MM.1S (cell line): ENCODE measurements at regions not wholly inside any gene's neighbourhood (a gene's known extent, or its start where the extent isn't known, plus 50 kb on each side); places are given as distances from the start of the nearest gene placed in this dataset.

Source experiments
- DNase-seq: peaks from one replicate; pipeline ENCODE4 v3.0.0-alpha.2; 2015
- H2AFZ ChIP-seq: fragments of 300-600 bp; sonication (generic); 2 replicates; pipeline ENCODE4 v1.6.0; 2016; ENCODE audit warnings: antibody characterized with exemption, low read length
- H3F3A ChIP-seq: fragments of 300-600 bp; sonication (generic); 2 replicates; pipeline ENCODE4 v1.6.1; 2016; ENCODE audit warnings: mild to moderate bottlenecking, antibody characterized with exemption, low read length, moderate library complexity, mixed read lengths; ENCODE audit not compliant: insufficient read depth
- H3K27ac ChIP-seq: fragments of 300-600 bp; sonication (generic); 2 replicates; pipeline ENCODE4 v1.5.1; 2016; ENCODE audit warnings: mild to moderate bottlenecking, low read length
- H3K27me3 ChIP-seq: fragments of 300-600 bp; sonication (generic); replicated peaks from 2 replicates; pipeline ENCODE4 v1.6.0; 2016; ENCODE audit warnings: low read length; ENCODE audit not compliant: insufficient read depth
- H3K36me3 ChIP-seq: fragments of 300-600 bp; sonication (generic); replicated peaks from 2 replicates; pipeline ENCODE4 v1.6.1; 2016; ENCODE audit warnings: mild to moderate bottlenecking, low read length, mixed read lengths; ENCODE audit not compliant: insufficient read depth
- H3K4me1 ChIP-seq: fragments of 300-600 bp; sonication (generic); 2 replicates; pipeline ENCODE4 v1.6.1; 2016; ENCODE audit warnings: low read length, mixed read lengths
- H3K4me2 ChIP-seq: fragments of 300-600 bp; sonication (generic); 2 replicates; pipeline ENCODE4 v1.6.0; 2016; ENCODE audit warnings: low read depth, low read length
- H3K4me3 ChIP-seq: fragments of 300-600 bp; sonication (generic); 2 replicates; pipeline ENCODE4 v1.5.1; 2016; ENCODE audit warnings: low read length, mixed read lengths
- H3K79me2 ChIP-seq: fragments of 300-600 bp; sonication (generic); 2 replicates; pipeline ENCODE4 v1.6.1; 2016; ENCODE audit warnings: mixed run types, low read length, mixed read lengths
- H3K9ac ChIP-seq: fragments of 300-600 bp; sonication (generic); 2 replicates; pipeline ENCODE4 v1.6.1; 2016; ENCODE audit warnings: low read length, mixed read lengths
- H3K9me2 ChIP-seq: fragments of 300-600 bp; sonication (generic); replicated peaks from 2 replicates; pipeline ENCODE4 v1.6.1; 2016; ENCODE audit warnings: mild to moderate bottlenecking, low read length, mixed read lengths; ENCODE audit not compliant: insufficient read depth
- H3K9me3 ChIP-seq: fragments of 300-600 bp; sonication (generic); replicated peaks from 2 replicates; pipeline ENCODE4 v1.6.1; 2016; ENCODE audit warnings: mild to moderate bottlenecking, low read length, mixed read lengths; ENCODE audit not compliant: insufficient read depth
- H4K20me1 ChIP-seq: fragments of 300-600 bp; sonication (generic); 2 replicates; pipeline ENCODE4 v1.6.1; 2016; ENCODE audit warnings: mild to moderate bottlenecking, low read length, moderate library complexity, mixed read lengths; ENCODE audit not compliant: insufficient read depth
- CTCF ChIP-seq: fragments of 300-600 bp; sonication (generic); IDR thresholded peaks from 2 replicates; pipeline ENCODE4 v1.5.1; 2016; ENCODE audit warnings: antibody characterized with exemption, low read length, mixed read lengths
- EZH2 ChIP-seq: fragments of 300-600 bp; sonication (generic); optimal IDR thresholded peaks from 2 replicates; pipeline ENCODE3; 2017; ENCODE audit warnings: low read depth, mild to moderate bottlenecking, antibody characterized with exemption, low read length, mixed read lengths
- EZH2phosphoT487 ChIP-seq: fragments of 300-600 bp; sonication (generic); IDR thresholded peaks from 2 replicates; pipeline ENCODE4 v1.6.1; 2018; ENCODE audit warnings: antibody characterized with exemption, low read length

- H3K4me1 ChIP-seq, result no peaks in the 10 kb centered on the region
- H3K27me3 ChIP-seq, result no peaks in the 10 kb centered on the region
- no peaks in the 10 kb centered on the region for H3K79me2 ChIP-seq
- H3K9me2 ChIP-seq, result no peaks in the 10 kb centered on the region
- no peak overlapping the region for H3K4me2 ChIP-seq
- H4K20me1 ChIP-seq, result no peaks in the 10 kb centered on the region
- no peak overlapping the region for H3K27ac ChIP-seq
- H3K9me3 ChIP-seq, result no peaks in the 10 kb centered on the region
- no peaks in the 10 kb centered on the region for H3K36me3 ChIP-seq
- H3K4me3 ChIP-seq, result no peak overlapping the region
- TF ChIP-seq EZH2 (no peak), EZH2phosphoT487 (no peak), CTCF (no peak)
- H2AFZ ChIP-seq, result no peak overlapping the region
- no peak for DNase-seq
- no peak overlapping the region for H3K9ac ChIP-seq
- no peaks in the 10 kb centered on the region for H3F3A ChIP-seq
Measured at GRCh38 chr13:104357672-104358354, 1291.6 kb upstream of the SLC10A2 start.

GRCh38 chr13:104357174-104357573 lies 1291.0 kb upstream of the SLC10A2 start:
- Histone ChIP-seq H3K9ac (no peak overlapping the region), H2AFZ (no peak overlapping the region), H3K4me1 (no peaks in the 10 kb centered on the region), H3K27ac (no peak overlapping the region), H3K36me3 (no peaks in the 10 kb centered on the region), H3K4me2 (no peak overlapping the region), H3K9me3 (no peaks in the 10 kb centered on the region), H3F3A (no peaks in the 10 kb centered on the region), H3K27me3 (no peaks in the 10 kb centered on the region), H3K79me2 (no peaks in the 10 kb centered on the region), H4K20me1 (no peaks in the 10 kb centered on the region), H3K9me2 (no peaks in the 10 kb centered on the region), H3K4me3 (no peak overlapping the region)
- no peak for DNase-seq
- no peak for TF ChIP-seq CTCF

- Histone ChIP-seq H3K4me3 (no peak overlapping the region), H3K9me3 (no peaks in the 10 kb centered on the region), H2AFZ (no peak overlapping the region), H3K9me2 (no peaks in the 10 kb centered on the region), H3K4me1 (no peaks in the 10 kb centered on the region), H3K27ac (no peak overlapping the region), H4K20me1 (no peaks in the 10 kb centered on the region), H3K79me2 (no peaks in the 10 kb centered on the region), H3K9ac (no peak overlapping the region), H3K4me2 (no peak overlapping the region), H3K27me3 (no peaks in the 10 kb centered on the region), H3F3A (no peaks in the 10 kb centered on the region), H3K36me3 (no peaks in the 10 kb centered on the region)
- TF ChIP-seq EZH2phosphoT487 (no peak), EZH2 (no peak), CTCF (no peak)
- DNase-seq, result no peak
Measured at GRCh38 chr13:104355041-104355670, 1288.9 kb upstream of the SLC10A2 start.
